KOPT-K1 (cell line): ENCODE measurements at regions not wholly inside any gene's neighbourhood (a gene's known extent, or its start where the extent isn't known, plus 50 kb on each side); places are given as distances from the start of the nearest gene placed in this dataset.

Source experiments
- H3K27ac ChIP-seq: fragments of 200-600 bp; sonication (generic); 2 replicates; pipeline ENCODE4 v1.5.1; 2016; ENCODE audit warnings: antibody characterized with exemption, mild to moderate bottlenecking, low read depth, low read length; ENCODE audit not compliant: poor library complexity, severe bottlenecking
- H3K36me3 ChIP-seq: fragments of 200-600 bp; sonication (generic); 2 replicates; pipeline ENCODE4 v1.5.1; 2017; ENCODE audit warnings: antibody characterized with exemption, mild to moderate bottlenecking, low read length, moderate library complexity; ENCODE audit not compliant: insufficient read depth
- H3K9me3 ChIP-seq: fragments of 200-600 bp; sonication (generic); 2 replicates; pipeline ENCODE4 v1.5.1; 2017; ENCODE audit warnings: antibody characterized with exemption, low read length, mild to moderate bottlenecking; ENCODE audit not compliant: insufficient read depth, poor library complexity, severe bottlenecking

DNA sequence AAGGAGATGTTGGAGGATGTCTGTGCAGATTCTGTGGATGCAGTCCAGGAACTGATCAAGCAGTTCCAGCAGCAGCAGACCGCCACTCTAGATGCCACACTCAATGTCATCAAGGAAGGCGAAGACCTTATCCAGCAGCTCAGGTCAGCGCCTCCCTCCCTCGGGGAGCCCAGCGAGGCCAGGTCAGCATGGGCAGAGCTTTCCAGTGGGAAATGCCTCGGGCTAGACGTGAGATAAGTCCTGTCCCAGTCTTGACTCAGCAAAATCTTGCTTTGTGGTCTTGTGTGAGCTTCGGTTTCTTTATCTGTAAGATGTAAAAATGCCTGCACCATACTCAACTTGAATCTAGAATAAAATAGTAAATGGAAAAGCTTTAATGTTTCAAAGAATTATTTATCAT, 335.1 kb upstream of the UMPS start:
- Histone ChIP-seq H3K9me3 (no peaks in the 10 kb centered on the region), H3K27ac (no peak overlapping the region), H3K36me3 (no peaks in the 10 kb centered on the region)

DNA sequence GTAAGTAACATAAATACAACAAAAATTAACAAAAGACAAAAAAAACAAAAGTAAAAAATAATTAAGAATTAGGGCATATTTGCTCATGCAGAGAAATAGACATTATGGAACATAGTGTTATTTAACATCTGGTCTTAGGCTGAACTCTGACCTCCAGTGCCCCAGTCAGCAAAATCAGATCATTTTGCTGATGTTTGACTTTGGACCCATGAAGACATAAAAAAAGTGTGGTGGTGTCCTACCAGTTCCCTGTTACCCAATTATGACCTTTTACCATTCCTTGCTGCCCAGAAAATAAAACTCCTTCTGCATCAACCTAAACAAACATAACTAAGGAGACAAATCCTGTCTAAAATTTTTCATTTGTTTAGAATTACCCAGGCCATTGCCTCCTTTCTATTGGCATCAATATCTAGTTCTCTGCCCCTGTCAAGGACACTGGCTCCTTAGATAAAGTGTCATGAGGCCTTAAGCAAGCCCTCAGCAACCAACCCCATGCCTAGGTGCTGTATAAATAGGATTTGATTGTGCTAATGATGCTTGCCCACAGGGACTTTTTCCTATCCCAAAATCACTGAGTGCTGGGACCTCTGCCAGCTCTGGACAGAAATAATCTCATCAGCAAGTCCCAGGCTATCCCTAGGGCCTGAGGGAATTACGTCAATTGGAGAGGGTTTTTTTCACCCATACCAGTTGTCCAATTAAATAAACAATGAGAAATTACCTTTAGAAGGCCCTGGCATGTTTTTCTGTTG, 334.5 kb upstream of the UMPS start:
- Histone ChIP-seq H3K36me3 (no peaks in the 10 kb centered on the region), H3K9me3 (no peaks in the 10 kb centered on the region), H3K27ac (no peak overlapping the region)

DNA sequence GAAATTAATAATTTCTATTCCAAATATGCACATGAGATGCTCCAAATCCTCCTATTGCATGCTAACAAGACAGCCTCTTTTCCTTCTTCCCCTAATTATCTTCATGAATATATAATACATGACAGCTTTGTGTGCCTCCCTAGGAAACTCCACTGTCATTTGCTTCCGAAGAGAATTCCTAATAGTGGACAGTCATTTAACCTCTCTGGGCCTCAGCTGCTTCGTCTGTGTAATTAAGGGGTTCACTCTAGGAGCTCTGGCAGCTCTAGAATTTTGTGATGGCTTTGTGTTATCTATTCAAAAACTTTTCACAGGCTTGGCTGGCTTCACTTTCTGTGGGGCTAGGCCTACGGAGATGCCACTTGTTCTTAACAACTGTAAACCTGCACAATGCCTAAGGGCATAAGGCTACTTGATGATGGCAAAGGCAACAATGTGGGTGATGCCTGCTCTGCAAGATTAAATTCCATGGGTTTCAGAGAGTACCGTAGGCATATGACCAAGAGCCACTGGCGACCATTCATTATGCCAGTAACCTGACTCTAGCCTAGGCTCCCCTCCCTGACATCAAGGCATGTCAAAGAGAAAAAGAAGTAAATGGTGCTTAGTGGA, 333.8 kb upstream of the UMPS start:
- Histone ChIP-seq H3K9me3 (no peaks in the 10 kb centered on the region), H3K36me3 (no peaks in the 10 kb centered on the region), H3K27ac (no peak overlapping the region)

DNA sequence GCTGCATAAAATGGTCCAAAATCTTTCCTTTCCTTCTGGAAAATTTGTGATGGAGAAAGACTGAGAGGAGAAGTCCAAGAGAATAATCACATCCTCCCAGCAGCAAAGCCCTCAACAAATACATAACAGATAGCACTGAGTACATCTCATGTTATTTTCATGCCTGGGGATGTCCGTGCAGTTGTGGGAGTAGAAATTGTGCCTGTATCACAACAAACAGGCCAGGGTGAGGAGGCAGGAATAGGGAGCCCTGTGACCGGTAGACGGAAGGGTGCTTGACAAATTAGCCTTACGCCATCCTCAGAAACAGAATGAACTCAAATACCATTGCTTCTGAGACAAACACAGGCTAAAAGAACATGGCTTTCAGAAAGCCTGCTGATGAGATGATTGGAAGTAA, 333.2 kb upstream of the UMPS start:
- H3K27ac ChIP-seq = no peak overlapping the region
- H3K36me3 ChIP-seq = no peaks in the 10 kb centered on the region
- H3K9me3 ChIP-seq = no peaks in the 10 kb centered on the region

DNA sequence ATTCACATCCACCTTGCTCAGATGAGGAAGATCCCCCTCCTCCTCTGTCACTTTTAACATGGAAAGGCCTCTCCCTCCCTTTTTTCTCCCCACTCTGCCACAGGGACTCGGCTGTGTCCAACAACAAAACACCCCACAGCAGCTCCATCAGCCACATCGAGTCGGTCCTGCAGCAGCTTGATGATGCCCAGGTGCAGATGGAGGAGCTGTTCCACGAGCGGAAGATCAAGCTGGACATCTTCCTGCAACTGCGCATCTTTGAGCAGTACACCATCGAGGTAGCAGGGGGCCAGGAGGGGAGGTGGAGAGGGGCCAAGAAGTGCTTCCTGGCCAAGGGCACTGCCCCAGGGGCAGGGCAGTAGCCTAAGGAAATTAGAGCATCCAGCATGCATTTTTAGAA, 331.7 kb upstream of the UMPS start:
- Histone ChIP-seq H3K9me3 (no peaks in the 10 kb centered on the region), H3K27ac (no peak overlapping the region), H3K36me3 (no peaks in the 10 kb centered on the region)

DNA sequence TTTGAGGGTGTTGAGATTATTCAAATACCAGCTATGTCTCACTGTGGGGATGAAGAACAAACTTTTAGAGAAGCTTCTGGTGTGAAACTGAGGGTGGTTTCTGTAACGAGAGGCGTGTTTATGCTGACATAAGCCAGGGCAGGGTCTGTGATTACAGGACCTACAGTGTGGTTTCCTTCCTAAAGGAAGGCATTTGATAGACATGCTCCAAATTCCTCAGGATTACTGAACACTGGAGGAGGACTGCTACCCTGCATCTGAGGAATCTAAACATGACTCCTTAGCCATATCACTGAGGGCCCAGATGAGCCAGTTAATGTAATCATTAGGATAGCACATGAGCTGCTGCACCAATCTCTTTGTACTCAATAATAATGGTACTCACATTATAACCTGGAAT, 328.4 kb upstream of the UMPS start:
- Histone ChIP-seq H3K9me3 (no peaks in the 10 kb centered on the region), H3K27ac (no peak overlapping the region), H3K36me3 (no peaks in the 10 kb centered on the region)

DNA sequence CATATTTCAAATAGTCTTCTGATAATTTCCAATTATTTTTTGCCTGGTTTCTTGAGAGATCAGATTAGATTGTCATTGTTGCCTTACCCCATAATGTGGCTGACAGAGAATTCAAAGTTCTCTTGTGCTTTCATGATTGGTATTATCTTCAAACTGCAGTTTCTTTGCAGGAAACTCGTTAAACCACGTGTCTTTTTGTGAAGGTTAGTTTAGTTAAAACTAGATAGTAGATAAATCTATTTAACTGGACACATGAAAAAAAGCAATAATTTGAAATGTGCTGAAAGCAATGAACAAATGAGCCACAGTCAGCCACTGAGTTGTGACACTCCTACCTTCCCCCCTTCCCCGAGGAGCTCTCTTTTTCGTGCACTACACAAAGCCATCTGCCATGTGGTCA, 327.5 kb upstream of the UMPS start:
- Histone ChIP-seq H3K9me3 (no peaks in the 10 kb centered on the region), H3K27ac (no peak overlapping the region), H3K36me3 (no peaks in the 10 kb centered on the region)

DNA sequence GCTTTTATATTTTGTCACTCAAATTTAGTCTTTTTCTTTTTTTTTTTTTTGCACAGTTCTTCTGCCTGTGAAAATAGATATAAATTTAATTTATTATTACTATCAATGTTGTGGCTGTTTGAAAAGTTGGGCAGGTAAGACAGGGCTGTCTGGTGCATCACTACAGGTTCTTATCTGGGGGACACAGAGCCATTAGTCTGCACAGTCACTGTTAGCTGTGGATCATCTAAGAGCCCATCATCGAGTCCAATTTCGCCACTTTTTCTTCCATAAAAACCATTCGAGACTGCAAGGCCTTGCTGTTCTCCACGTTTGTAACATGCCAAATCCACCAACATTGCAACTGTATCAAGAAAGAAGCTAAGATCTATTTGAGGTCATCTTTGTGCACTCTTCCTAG, 325.6 kb upstream of the UMPS start:
- Histone ChIP-seq H3K27ac (no peak overlapping the region), H3K36me3 (no peaks in the 10 kb centered on the region), H3K9me3 (no peaks in the 10 kb centered on the region)

DNA sequence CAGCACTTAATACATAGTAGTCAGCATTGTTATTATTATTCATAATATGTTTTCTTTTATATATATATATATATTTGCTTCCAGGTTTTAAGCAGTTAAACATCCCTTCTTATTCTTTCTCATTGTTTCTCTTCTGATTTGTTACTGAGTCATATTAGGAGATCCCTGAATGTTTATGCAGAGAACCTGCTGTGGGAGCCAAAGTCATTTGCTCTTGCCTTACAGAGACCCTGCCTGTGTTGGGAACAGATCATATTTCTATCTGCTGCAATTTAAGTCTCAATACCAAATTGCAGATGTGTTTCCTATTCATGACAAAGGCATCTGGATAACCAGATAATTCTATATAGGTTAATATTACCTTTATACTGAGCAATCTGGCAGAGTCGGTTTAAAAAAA, 323.0 kb upstream of the UMPS start:
- Histone ChIP-seq H3K36me3 (no peaks in the 10 kb centered on the region), H3K9me3 (no peaks in the 10 kb centered on the region), H3K27ac (no peak overlapping the region)

DNA sequence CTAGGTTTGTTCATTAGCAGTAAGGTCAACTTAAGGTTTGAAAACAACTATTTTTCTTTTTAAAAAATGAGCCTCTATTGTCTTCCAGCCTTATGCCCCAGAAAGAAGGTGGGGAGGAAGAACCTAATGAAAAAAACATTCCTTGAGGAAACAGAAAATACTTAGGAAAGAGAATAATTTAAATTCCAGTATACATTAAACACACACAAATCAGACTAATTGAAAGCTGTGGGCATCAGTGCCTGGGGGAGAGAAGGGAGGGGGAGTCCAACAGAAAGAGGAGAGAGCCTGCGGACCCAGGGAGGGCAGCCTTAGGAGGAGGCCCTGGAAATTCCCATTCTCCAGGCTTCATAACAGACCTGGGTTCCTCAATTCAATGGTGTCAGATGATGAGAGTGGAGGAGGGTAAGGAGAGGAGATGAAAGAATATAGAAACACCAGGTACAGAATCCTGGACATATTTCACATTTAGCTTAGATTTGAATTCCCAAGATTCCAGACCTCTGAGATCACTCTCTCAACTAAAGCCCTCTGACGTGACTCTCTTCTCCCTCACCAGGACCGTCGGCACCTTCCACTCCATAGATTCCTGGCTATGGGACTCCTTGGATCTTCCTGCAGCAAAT, 320.5 kb upstream of the UMPS start:
- no peak overlapping the region for H3K27ac ChIP-seq
- H3K36me3 ChIP-seq = no peaks in the 10 kb centered on the region
- no peaks in the 10 kb centered on the region for H3K9me3 ChIP-seq

DNA sequence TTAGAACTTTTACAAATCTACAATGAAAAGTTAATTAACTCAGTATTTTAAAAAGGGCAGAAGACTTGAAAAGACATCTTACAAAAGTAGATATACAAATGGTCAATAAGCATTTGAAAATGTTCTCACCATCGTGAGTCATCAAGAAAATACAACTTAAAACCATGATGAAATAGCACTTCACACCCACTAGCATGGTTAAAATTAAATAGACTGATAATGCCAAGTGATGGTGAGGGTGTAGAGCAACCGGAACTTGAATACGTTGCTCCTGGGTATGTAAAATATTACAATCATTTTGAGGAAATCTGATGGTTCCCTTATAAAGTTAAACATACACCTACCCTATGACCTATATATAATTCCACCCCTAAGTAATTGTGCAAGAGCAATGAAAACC, 319.8 kb upstream of the UMPS start:
- no peak overlapping the region for H3K27ac ChIP-seq
- no peaks in the 10 kb centered on the region for H3K9me3 ChIP-seq
- no peaks in the 10 kb centered on the region for H3K36me3 ChIP-seq

DNA sequence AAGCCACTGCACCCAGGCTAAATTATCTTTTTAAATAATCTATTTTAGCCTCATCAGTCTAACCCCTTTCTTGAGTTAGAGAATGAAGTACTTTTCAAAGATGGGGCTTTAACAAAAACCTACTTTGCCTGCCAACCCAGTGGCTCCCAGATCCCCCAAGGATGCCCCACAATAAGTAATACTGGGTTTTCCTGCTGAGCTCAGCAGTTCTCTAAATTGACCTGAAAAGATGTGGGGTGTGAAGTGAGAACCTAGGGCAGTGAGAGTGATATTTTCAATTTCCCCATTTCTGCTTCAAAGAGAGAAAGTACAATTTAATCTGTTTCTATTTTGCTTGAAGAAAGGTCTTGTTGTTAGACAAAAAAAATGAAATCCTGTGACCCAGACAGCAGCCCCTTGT, 318.5 kb upstream of the UMPS start:
- H3K36me3 ChIP-seq = no peaks in the 10 kb centered on the region
- H3K9me3 ChIP-seq = no peaks in the 10 kb centered on the region
- H3K27ac ChIP-seq = no peak overlapping the region

DNA sequence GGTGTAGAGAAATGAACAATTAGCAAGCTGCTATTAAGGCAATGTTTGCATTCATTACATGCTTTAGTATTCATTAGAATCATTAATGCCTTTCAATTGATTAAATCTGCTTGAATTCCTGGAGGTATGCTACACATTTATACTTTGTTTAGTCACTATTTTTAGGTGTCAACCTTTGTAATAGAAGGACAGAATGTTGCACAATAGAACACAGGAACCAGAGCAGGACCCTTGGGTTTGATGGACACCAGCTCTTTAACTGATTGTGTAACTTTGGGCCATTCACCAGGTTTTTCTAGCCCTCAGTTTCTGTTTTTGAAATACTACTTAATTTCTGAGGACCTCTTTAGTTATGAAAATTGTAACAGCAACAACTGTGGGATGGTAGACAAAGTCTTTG, 317.6 kb upstream of the UMPS start:
- no peak overlapping the region for H3K27ac ChIP-seq
- H3K9me3 ChIP-seq = no peaks in the 10 kb centered on the region
- no peaks in the 10 kb centered on the region for H3K36me3 ChIP-seq

DNA sequence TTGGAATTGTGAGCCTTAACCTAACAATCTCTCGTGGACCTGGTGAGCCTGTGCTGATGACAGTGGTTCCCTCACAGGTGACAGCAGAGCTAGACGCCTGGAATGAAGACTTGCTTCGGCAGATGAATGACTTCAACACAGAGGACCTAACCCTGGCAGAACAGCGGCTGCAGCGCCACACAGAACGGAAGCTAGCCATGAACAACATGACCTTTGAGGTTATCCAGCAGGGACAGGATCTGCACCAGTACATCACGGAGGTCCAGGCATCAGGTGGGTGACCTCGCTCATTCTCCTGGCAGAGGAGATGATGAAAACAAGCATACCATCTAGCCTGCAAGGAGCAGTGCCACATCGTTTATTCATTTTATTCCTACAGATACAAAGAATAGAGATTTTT, 316.9 kb upstream of the UMPS start:
- Histone ChIP-seq H3K36me3 (no peaks in the 10 kb centered on the region), H3K27ac (no peak overlapping the region), H3K9me3 (no peaks in the 10 kb centered on the region)

DNA sequence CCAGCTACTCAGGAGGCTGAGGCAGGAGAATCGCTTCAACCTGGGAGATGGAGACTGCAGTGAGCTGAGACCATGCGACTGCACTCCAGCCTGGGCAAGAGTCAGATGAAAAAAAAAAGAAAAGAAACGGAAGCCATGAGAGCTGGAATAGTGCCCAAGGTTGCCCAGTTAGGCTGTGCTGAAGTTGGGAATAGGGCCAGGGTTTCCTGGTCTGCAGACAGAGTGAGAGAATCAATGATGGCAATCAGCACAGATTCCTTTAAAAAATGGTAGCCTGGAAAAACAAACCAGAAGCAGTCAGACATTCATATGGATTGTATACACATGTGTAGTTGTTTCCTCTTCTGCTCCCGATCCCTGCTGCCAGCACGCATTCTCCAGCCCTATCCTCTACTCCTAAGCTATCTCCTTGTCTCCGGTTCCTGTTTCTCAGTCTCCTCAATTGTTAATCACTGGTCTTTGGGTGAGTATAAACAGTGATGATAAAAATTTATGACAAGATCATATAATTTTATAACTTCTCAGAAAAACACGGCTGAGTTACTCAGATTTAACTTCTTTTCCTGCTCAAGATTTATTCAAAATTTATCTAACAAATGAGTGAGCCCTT, 316.2 kb upstream of the UMPS start:
- Histone ChIP-seq H3K9me3 (no peaks in the 10 kb centered on the region), H3K36me3 (no peaks in the 10 kb centered on the region), H3K27ac (no peak overlapping the region)
